ENCODE measurements at regions not wholly inside any gene's neighbourhood (a gene's known extent, or its start where the extent isn't known, plus 50 kb on each side); places are given as distances from the start of the nearest gene placed in this dataset.

- Histone ChIP-seq H4K20me1 (replicated peaks; ENCODE audit: control insufficient read depth, extremely low read depth, insufficient read depth, low read length) (no peaks in the 10 kb centered on the region), H3K9me3 (replicated peaks; ENCODE audit: control insufficient read depth, insufficient read depth, low read length) (no peaks in the 10 kb centered on the region), H3K9me1 (replicated peaks; ENCODE audit: control insufficient read depth, extremely low read depth, insufficient read depth, low read length) (no peaks in the 10 kb centered on the region), H3K4me3 (replicated peaks in 1 of 3; ENCODE audit: insufficient read depth in 1 of 3, low read depth in 1 of 3, low read length in 3 of 3) (no peak overlapping the region), H3K9ac (replicated peaks; ENCODE audit: extremely low read depth, insufficient read depth, low read length) (no peak overlapping the region), H3K36me3 (ENCODE audit: control insufficient read depth in 2 of 2, extremely low read depth in 1 of 2, insufficient read depth in 2 of 2, low read length in 2 of 2) (no peaks in the 10 kb centered on the region), H2AFZ (ENCODE audit: low read depth, low read length) (no peak overlapping the region), H3K4me2 (ENCODE audit: insufficient read depth, low read length) (no peak overlapping the region), H3K4me1 (ENCODE audit: control insufficient read depth, extremely low read depth, insufficient read depth, low read length) (no peaks in the 10 kb centered on the region), H3K27ac (ENCODE audit: insufficient read depth, low read depth, low read length) (no peak overlapping the region), H3K79me2 (ENCODE audit: control insufficient read depth, insufficient read depth, low read length) (no peaks in the 10 kb centered on the region), H3K27me3 (ENCODE audit: control insufficient read depth in 2 of 2, insufficient read depth in 2 of 2, low read length in 2 of 2) (no peaks in the 10 kb centered on the region)
- FAIRE-seq (no peak), DNase-seq (ENCODE audit: low read depth, low spot score) (no peak)
- TF ChIP-seq POLR2A (IDR thresholded peaks at IDR 0.05; ENCODE audit: low read depth, low read length) (no peak), EZH2 (IDR thresholded peaks at IDR 0.05; ENCODE audit: borderline replicate concordance, low read depth, low read length, severe bottlenecking) (no peak), MAX (IDR thresholded peaks at IDR 0.05; ENCODE audit: insufficient read depth, insufficient read length) (no peak), GATA2 (IDR thresholded peaks at IDR 0.05; ENCODE audit: insufficient read depth, insufficient read length, low read depth, low read length) (no peak), FOS (IDR thresholded peaks at IDR 0.05; ENCODE audit: borderline replicate concordance, insufficient read depth, low read length) (no peak), JUN (IDR thresholded peaks at IDR 0.05; ENCODE audit: borderline replicate concordance, insufficient read depth, insufficient read length, low read depth) (no peak), MYC (IDR thresholded peaks at IDR 0.05; ENCODE audit: low read depth, low read length) (no peak), POLR2AphosphoS5 (IDR thresholded peaks at IDR 0.05; ENCODE audit: insufficient read depth, low read depth, low read length) (no peak), CTCF (IDR thresholded peaks at IDR 0.05; ENCODE audit: extremely low read depth in 1 of 2, insufficient read depth in 1 of 2, low read depth in 1 of 2, low read length in 2 of 2) (no peak)
- intact Hi-C loops (cut with micrococcal nuclease): no loop called here
- no TSS peak for BruUV-seq (replicated peaks)
- ChIA-PET POLR2A (no interaction called here), CTCF (no interaction called here)
- dilution Hi-C loops (cut with MboI; ENCODE audit: extremely low pct_ligation_motif_present, low sequenced_read_pairs): no loop called here
Observed at GRCh38 chr9:31084350-31084749, 1300.1 kb upstream of the ACO1 start.
